Testis (tissue), 2 donors: ENCODE measurements at regions not wholly inside any gene's neighbourhood (a gene's known extent, or its start where the extent isn't known, plus 50 kb on each side); places are given as distances from the start of the nearest gene placed in this dataset.
"Not testable (repeated sequence)": the region's sequence is repeated elsewhere in the genome, so short reads cannot be mapped to it uniquely, and the experiment has no call there.

ENCODE experiments used
- DNase-seq: peaks from one replicate; pipeline ENCODE4 v3.0.0-alpha.2; 2019
- H3K27ac ChIP-seq, 2 donors: fragments of 200-600 bp; sonication (generic); one replicate each; pipeline ENCODE4 v1.5.1; 2019
- H3K27me3 ChIP-seq: fragments of 200-600 bp; sonication (generic); one replicate; pipeline ENCODE4 v1.5.1; 2019
- H3K36me3 ChIP-seq: fragments of 200-600 bp; sonication (generic); one replicate; pipeline ENCODE4 v1.5.1; 2017; ENCODE audit warnings: low read depth; ENCODE audit errors: missing control alignments
- H3K4me1 ChIP-seq: fragments of 200-600 bp; sonication (generic); one replicate; pipeline ENCODE4 v1.5.1; 2019
- H3K4me3 ChIP-seq, 2 donors: fragments of 200-600 bp; sonication (generic); one replicate each; pipeline ENCODE4 v1.5.1; 2017 to 2019
- H3K9me3 ChIP-seq: fragments of 200-600 bp; sonication (generic); one replicate; pipeline ENCODE4 v1.5.1; 2017
- WGBS, 2 donors: methylation state at CpG; one replicate each; pipeline ENCODE4 v1.1.5; 2018; 5-methylcytosine and 5-hydroxymethylcytosine counted together
- intact Hi-C: fragments of 100-400 bp; cut with DNase I; formaldehyde crosslinking; loops from one replicate; pipeline ENCODE4 v1.15.1; 2023; ENCODE audit warnings: low total_unique reads

GRCh38 chr21:6428498-6429092, 4092.8 kb upstream of the TPTE start:
- WGBS, 2 donors: 97% methylated on average over 6 of the region's 25 CpGs; no CpG with 5 or more reads in 1 of the 2 donors
- intact Hi-C loops, H3K4me1 ChIP-seq: not testable (repeated sequence)

GRCh38 chr21:6429924-6430323, 4091.5 kb upstream of the TPTE start:
- H3K4me1 ChIP-seq, H3K9me3 ChIP-seq, H3K27me3 ChIP-seq, H3K4me3 ChIP-seq, H3K27ac ChIP-seq, H3K36me3 ChIP-seq, DNase-seq, intact Hi-C loops: not testable (repeated sequence)
- WGBS, 2 donors: 100% methylated on average over 3 of the region's 8 CpGs; no CpG with 5 or more reads in 1 of the 2 donors

More at GRCh38 chr21:6428498-6429092, 4092.8 kb upstream of the TPTE start:
- not testable (repeated sequence) for H3K4me3 ChIP-seq, DNase-seq, H3K36me3 ChIP-seq, H3K27ac ChIP-seq, H3K27me3 ChIP-seq, H3K9me3 ChIP-seq

- H3K36me3 ChIP-seq, intact Hi-C loops: not testable (repeated sequence)
- WGBS, 2 donors: 100% methylated on average over 1 of the region's 12 CpGs; no CpG with 5 or more reads in 1 of the 2 donors
These were observed 4088.2 kb upstream of the TPTE start for GRCh38 chr21:6433149-6433548.

GRCh38 chr21:6436205-6436604, 4085.2 kb upstream of the TPTE start:
- intact Hi-C loops, H3K36me3 ChIP-seq, H3K4me3 ChIP-seq, H3K27me3 ChIP-seq, H3K27ac ChIP-seq, DNase-seq, H3K4me1 ChIP-seq, H3K9me3 ChIP-seq: not testable (repeated sequence)
- 90% methylated on average over 9 of the region's 15 CpGs; no CpG with 5 or more reads in 1 of the 2 donors for WGBS, 2 donors

More at GRCh38 chr21:6433149-6433548, 4088.2 kb upstream of the TPTE start:
- not testable (repeated sequence) for H3K27ac ChIP-seq, H3K4me1 ChIP-seq, H3K27me3 ChIP-seq, H3K4me3 ChIP-seq, H3K9me3 ChIP-seq, DNase-seq

GRCh38 chr21:6436971-6437833, 4084.2 kb upstream of the TPTE start:
- H3K9me3 ChIP-seq, DNase-seq, H3K27me3 ChIP-seq, H3K27ac ChIP-seq, intact Hi-C loops, H3K4me3 ChIP-seq, H3K36me3 ChIP-seq, H3K4me1 ChIP-seq: not testable (repeated sequence)
- 56% methylated on average over 6 of the region's 21 CpGs; no CpG with 5 or more reads in 1 of the 2 donors for WGBS, 2 donors

GRCh38 chr21:6437834-6438187, 4083.6 kb upstream of the TPTE start:
- H3K27me3 ChIP-seq, H3K4me1 ChIP-seq, H3K4me3 ChIP-seq, DNase-seq, H3K27ac ChIP-seq, H3K9me3 ChIP-seq, intact Hi-C loops, H3K36me3 ChIP-seq: not testable (repeated sequence)
- 74% methylated on average over 6 of the region's 7 CpGs; no CpG with 5 or more reads in 1 of the 2 donors for WGBS, 2 donors

GRCh38 chr21:6439058-6439457, 4082.3 kb upstream of the TPTE start:
- H3K27me3 ChIP-seq, H3K9me3 ChIP-seq, H3K36me3 ChIP-seq, DNase-seq, H3K27ac ChIP-seq, intact Hi-C loops, H3K4me1 ChIP-seq, H3K4me3 ChIP-seq: not testable (repeated sequence)
- WGBS, 2 donors: no CpG with 5 or more reads among the region's 10 CpGs

- intact Hi-C loops, H3K4me3 ChIP-seq, H3K27ac ChIP-seq, H3K36me3 ChIP-seq, DNase-seq, H3K27me3 ChIP-seq, H3K4me1 ChIP-seq, H3K9me3 ChIP-seq: not testable (repeated sequence)
- WGBS, 2 donors: no CpG with 5 or more reads among the region's 26 CpGs
These were observed 4066.6 kb upstream of the TPTE start for GRCh38 chr21:6454648-6455340.

GRCh38 chr21:6456011-6456661, 4065.2 kb upstream of the TPTE start:
- H3K27me3 ChIP-seq, intact Hi-C loops, H3K9me3 ChIP-seq, DNase-seq, H3K4me1 ChIP-seq, H3K4me3 ChIP-seq, H3K36me3 ChIP-seq, H3K27ac ChIP-seq: not testable (repeated sequence)
- no CpG with 5 or more reads among the region's 18 CpGs for WGBS, 2 donors

GRCh38 chr21:6459761-6460160, 4061.6 kb upstream of the TPTE start:
- WGBS, 2 donors: no CpG with 5 or more reads among the region's 12 CpGs
- intact Hi-C loops, H3K4me1 ChIP-seq, DNase-seq, H3K27ac ChIP-seq, H3K9me3 ChIP-seq, H3K27me3 ChIP-seq, H3K4me3 ChIP-seq, H3K36me3 ChIP-seq: not testable (repeated sequence)

GRCh38 chr21:6461358-6461757, 4060.0 kb upstream of the TPTE start:
- no CpG with 5 or more reads among the region's 10 CpGs for whole genome bisulfite sequencing, 2 donors
- intact Hi-C loops, H3K4me3 ChIP-seq, H3K36me3 ChIP-seq, DNase-seq, H3K27me3 ChIP-seq, H3K9me3 ChIP-seq, H3K27ac ChIP-seq, H3K4me1 ChIP-seq: not testable (repeated sequence)
